Panc1 (cell line): ENCODE measurements at regions not wholly inside any gene's neighbourhood (a gene's known extent, or its start where the extent isn't known, plus 50 kb on each side); places are given as distances from the start of the nearest gene placed in this dataset.

Experiments
- ATAC-seq: fragments of 200-7000 bp; cut with Tn5 transposase; 2 replicates; pipeline ENCODE4 v1.9.1; 2020; ENCODE audit warnings: mild to moderate bottlenecking, moderate library complexity
- BruUV-seq: library from RNA; stranded (reverse); fragments of 400-500 nt; replicated peaks from 2 replicates; lab custom pipeline; 2021; lab: Mats Ljungman, UMichigan
- CTCF ChIA-PET: fragments of 300-600 bp; sonication (Branson Sonifier 250); formaldehyde crosslinking; loops from one replicate; lab custom pipeline; 2022; ENCODE audit warnings: antibody characterized with exemption; lab: Charles Lee
- POLR2A ChIA-PET: fragments of 300-600 bp; sonication (Branson Sonifier 250); formaldehyde crosslinking; loops from one replicate; lab custom pipeline; 2022; ENCODE audit warnings: antibody characterized with exemption; lab: Charles Lee
- DNase-seq: peaks from one replicate; pipeline ENCODE4 v3.0.0-alpha.2; 2010; ENCODE audit warnings: low read depth, low spot score
- H3K27ac ChIP-seq: 2 replicates; pipeline ENCODE4 v1.5.1; 2011; ENCODE audit warnings: mild to moderate bottlenecking, low read length, inconsistent platforms
- H3K27me3 ChIP-seq: fragments of 200-500 bp; sonication (Bioruptor generic); 2 replicates; pipeline ENCODE4 v1.6.0; 2014; ENCODE audit warnings: low read length, inconsistent platforms; ENCODE audit not compliant: control insufficient read depth, insufficient read depth
- H3K36me3 ChIP-seq: fragments of 200-500 bp; sonication (Bioruptor generic); 2 replicates; pipeline ENCODE4 v1.5.1; 2014; ENCODE audit warnings: inconsistent platforms, mild to moderate bottlenecking, low read length, moderate library complexity; ENCODE audit not compliant: control insufficient read depth, insufficient read depth
- H3K4me1 ChIP-seq: 2 replicates; pipeline ENCODE4 v1.5.1; 2011; ENCODE audit warnings: inconsistent platforms, mild to moderate bottlenecking, low read length, moderate library complexity; ENCODE audit not compliant: control insufficient read depth, insufficient read depth
- H3K4me3 ChIP-seq, 2 experiments: 2 replicates each; pipeline ENCODE4 v1.5.1; 2011 to 2012; ENCODE audit warnings: low read depth in 2 of 2, low read length in 2 of 2, mild to moderate bottlenecking in 2 of 2, inconsistent platforms in 1 of 2, moderate library complexity in 1 of 2
- H3K9me3 ChIP-seq: fragments of 200-500 bp; sonication (Bioruptor generic); 2 replicates; pipeline ENCODE4 v1.5.1; 2014; ENCODE audit warnings: low read depth, mild to moderate bottlenecking, inconsistent platforms, low read length, moderate library complexity; ENCODE audit not compliant: control insufficient read depth, insufficient read depth
- CTCF ChIP-seq: fragments of 450-650 bp; IDR thresholded peaks from 2 replicates; pipeline ENCODE4 v1.5.1; 2017; ENCODE audit warnings: mild to moderate bottlenecking
- POLR2AphosphoS5 ChIP-seq: IDR thresholded peaks from 2 replicates; pipeline ENCODE4 v1.6.1; 2012; ENCODE audit warnings: mild to moderate bottlenecking, low read depth, low read length, moderate library complexity
- REST ChIP-seq, 2 experiments: IDR thresholded peaks; 2 replicates each; pipeline ENCODE4 v1.6.1; 2011 to 2012; ENCODE audit warnings: low read depth in 2 of 2, control low read depth in 1 of 2, low read length in 1 of 2, mild to moderate bottlenecking in 1 of 2, moderate library complexity in 1 of 2; ENCODE audit not compliant: insufficient read depth in 1 of 2
- SIN3A ChIP-seq: IDR thresholded peaks from 2 replicates; pipeline ENCODE4 v1.6.1; 2012; ENCODE audit warnings: low read depth, mild to moderate bottlenecking, low read length, moderate library complexity, borderline replicate concordance; ENCODE audit not compliant: insufficient read depth
- TCF7L2 ChIP-seq: IDR thresholded peaks from 2 replicates; pipeline ENCODE4 v1.6.1; 2011; ENCODE audit warnings: mild to moderate bottlenecking, low read depth, low read length, inconsistent platforms
- in situ Hi-C: cut with HindIII; loops from 2 replicates; pipeline ENCODE4 v1.10.0; 2016; ENCODE audit warnings: low sequenced_read_pairs, low pct_unique_long_range_greater_than_20kb
- intact Hi-C: fragments of 100-400 bp; cut with micrococcal nuclease; formaldehyde crosslinking; loops from one replicate; pipeline ENCODE4 v1.10.0; 2022; ENCODE audit not compliant: unreplicated experiment

GRCh38 chr3:159112724-159113123 lies 310.9 kb downstream of the MFSD1 start:
- intact Hi-C loops (no loop called here), in situ Hi-C loops (no loop called here)
- Histone ChIP-seq H3K9me3 (no peaks in the 10 kb centered on the region), H3K27ac (no peak overlapping the region), H3K36me3 (no peaks in the 10 kb centered on the region), H3K4me1 (no peaks in the 10 kb centered on the region), H3K27me3 (0 out of 2 replicates have a peak, but pooled peaks cover 2% of the 10 kb centered on the region), H3K4me3 (no peak overlapping the region)
- ATAC-seq (no peak), DNase-seq (no peak)
- CTCF ChIA-PET: no interaction called here
- POLR2A ChIA-PET: no interaction called here
- BruUV-seq: no TSS peak
- TF ChIP-seq POLR2AphosphoS5: no peak
- TF ChIP-seq TCF7L2: no peak
- TF ChIP-seq CTCF: no peak
- TF ChIP-seq SIN3A: no peak
- no peak for TF ChIP-seq REST (IDR thresholded peaks at IDR 0.05; ENCODE audit: insufficient read depth in 1 of 2, low read depth in 2 of 2, low read length in 1 of 2)

- no peaks in the 10 kb centered on the region for H3K36me3 ChIP-seq
- no peaks in the 10 kb centered on the region for H3K9me3 ChIP-seq
- no peak for ATAC-seq
- TF ChIP-seq CTCF (no peak), REST (IDR thresholded peaks at IDR 0.05; ENCODE audit: insufficient read depth in 1 of 2, low read depth in 2 of 2, low read length in 1 of 2) (no peak), TCF7L2 (no peak), SIN3A (no peak), POLR2AphosphoS5 (no peak)
- H3K4me1 ChIP-seq: no peaks in the 10 kb centered on the region
- ChIA-PET POLR2A (no interaction called here), CTCF (interaction anchor here (0.5 kb wide), 1 partner anchor 301 kb away, joined by 4 read pairs; no protein-coding TSS in a partner anchor)
- intact Hi-C loops: no loop called here
- DNase-seq: no peak
- H3K27ac ChIP-seq: no peak overlapping the region
- BruUV-seq: no TSS peak
- no peak overlapping the region for H3K4me3 ChIP-seq
- H3K27me3 ChIP-seq: 0 out of 2 replicates have a peak, but pooled peaks cover 3% of the 10 kb centered on the region
- in situ Hi-C loops: no loop called here
These were observed 311.5 kb downstream of the MFSD1 start for GRCh38 chr3:159113221-159113875.
